ENCODE measurements at regions not wholly inside any gene's neighbourhood (a gene's known extent, or its start where the extent isn't known, plus 50 kb on each side); places are given as distances from the start of the nearest gene placed in this dataset.

DNA sequence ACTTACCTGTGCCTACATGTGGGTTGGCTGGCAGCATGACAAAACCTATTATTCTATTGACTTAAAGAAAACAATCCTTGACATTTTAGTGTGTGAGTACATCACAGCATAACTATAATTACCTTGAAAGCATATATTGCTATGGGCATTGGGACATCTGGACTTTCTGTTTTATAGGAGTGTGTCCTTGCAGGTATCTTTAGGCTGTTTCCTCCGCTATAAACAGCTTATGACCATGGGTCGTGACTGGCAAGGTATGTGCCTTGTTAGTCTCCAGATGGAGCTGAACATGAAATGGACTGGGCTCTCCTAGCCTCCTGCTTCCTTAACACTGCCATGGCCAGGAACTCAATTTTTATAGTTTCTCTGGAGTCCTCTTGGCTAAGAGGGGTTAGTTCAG, 317.4 kb upstream of the COBL start:
- DNase-seq (ENCODE audit: low read depth in 1 of 2, low spot score in 2 of 2) (no peak), FAIRE-seq (no peak)
- Histone ChIP-seq H3K18ac (ENCODE audit: extremely low read depth, low read length) (no peak overlapping the region), H4K8ac (ENCODE audit: extremely low read depth, insufficient read depth, low read length) (no peak overlapping the region), H4K20me1 (replicated peaks in 1 of 2; ENCODE audit: control insufficient read depth in 1 of 2, insufficient read depth in 2 of 2, low read length in 2 of 2) (no peaks in the 10 kb centered on the region), H2BK12ac (ENCODE audit: low read depth, low read length) (no peak overlapping the region), H3K56ac (replicated peaks; ENCODE audit: insufficient read length, low read depth, low read length) (no peak overlapping the region), H3K4me2 (ENCODE audit: insufficient read depth in 1 of 2, low read depth in 2 of 2, low read length in 2 of 2) (no peak overlapping the region), H2AK5ac (ENCODE audit: low read depth, low read length) (no peak overlapping the region), H3K14ac (ENCODE audit: insufficient read length) (no peak overlapping the region), H4K91ac (replicated peaks; ENCODE audit: insufficient read length, low read length) (no peak overlapping the region), H3K36me3 (ENCODE audit: control insufficient read depth in 2 of 4, insufficient read depth in 4 of 4, low read length in 3 of 4) (no peaks in the 10 kb centered on the region), H2BK20ac (ENCODE audit: low read length) (no peak overlapping the region), H3K4me3 (ENCODE audit: extremely low read depth in 1 of 4, insufficient read depth in 2 of 4, low read depth in 3 of 4, low read length in 4 of 4) (no peak overlapping the region), H3K9ac (replicated peaks in 1 of 4; ENCODE audit: extremely low read depth in 1 of 4, low read depth in 3 of 4, low read length in 3 of 4) (no peak overlapping the region), H3K4ac (replicated peaks; ENCODE audit: insufficient read length, low read depth, low read length) (no peak overlapping the region), H3K23ac (ENCODE audit: insufficient read length) (no peak overlapping the region), H4K5ac (ENCODE audit: insufficient read length, low read depth, low read length) (no peak overlapping the region), H2BK15ac (ENCODE audit: low read length) (no peak overlapping the region), H3K79me2 (ENCODE audit: control insufficient read depth in 1 of 2, insufficient read depth in 2 of 2, low read length in 2 of 2) (no peaks in the 10 kb centered on the region), H3K4me1 (replicated peaks in 1 of 4; ENCODE audit: control insufficient read depth in 3 of 4, insufficient read depth in 4 of 4, low read length in 3 of 4) (peaks cover 0 to 3% (median 0%) of the 10 kb centered on the region in 4 experiments; a peak in 1 of 7 replicates), H3K9me3 (ENCODE audit: insufficient read depth in 2 of 2, low read depth in 1 of 2, low read length in 1 of 2) (peaks cover 0 to 3% of the 10 kb centered on the region in 2 experiments; a peak in 1 of 4 replicates), H3K23me2 (ENCODE audit: low read depth, low read length) (no peaks in the 10 kb centered on the region), H3K27me3 (replicated peaks in 1 of 4; ENCODE audit: control insufficient read depth in 3 of 4, extremely low read depth in 1 of 4, insufficient read depth in 3 of 4, low read length in 3 of 4) (no peaks in the 10 kb centered on the region), H2AFZ (ENCODE audit: low read length) (no peak overlapping the region), H3K27ac (ENCODE audit: low read depth, low read length) (no peak overlapping the region), H3K79me1 (ENCODE audit: low read depth, low read length) (0 out of 2 replicates have a peak, but pooled peaks cover 3% of the 10 kb centered on the region), H2BK5ac (ENCODE audit: low read depth, low read length) (no peak overlapping the region), H2BK120ac (replicated peaks; ENCODE audit: low read depth, low read length) (no peak overlapping the region)
- CTCF ChIA-PET (ENCODE audit: partially characterized antibody), result interaction anchor here (0.6 to 1.7 kb wide), 2 partner anchors 15 to 446 kb away, joined by 4 to 5 read pairs; no protein-coding TSS in a partner anchor
- POLR2A ChIA-PET (ENCODE audit: partially characterized antibody), result interaction anchor here (0.6 kb wide), 1 partner anchor 67 kb away, joined by 6 read pairs; no protein-coding TSS in a partner anchor
- TF ChIP-seq, protein P1, sequence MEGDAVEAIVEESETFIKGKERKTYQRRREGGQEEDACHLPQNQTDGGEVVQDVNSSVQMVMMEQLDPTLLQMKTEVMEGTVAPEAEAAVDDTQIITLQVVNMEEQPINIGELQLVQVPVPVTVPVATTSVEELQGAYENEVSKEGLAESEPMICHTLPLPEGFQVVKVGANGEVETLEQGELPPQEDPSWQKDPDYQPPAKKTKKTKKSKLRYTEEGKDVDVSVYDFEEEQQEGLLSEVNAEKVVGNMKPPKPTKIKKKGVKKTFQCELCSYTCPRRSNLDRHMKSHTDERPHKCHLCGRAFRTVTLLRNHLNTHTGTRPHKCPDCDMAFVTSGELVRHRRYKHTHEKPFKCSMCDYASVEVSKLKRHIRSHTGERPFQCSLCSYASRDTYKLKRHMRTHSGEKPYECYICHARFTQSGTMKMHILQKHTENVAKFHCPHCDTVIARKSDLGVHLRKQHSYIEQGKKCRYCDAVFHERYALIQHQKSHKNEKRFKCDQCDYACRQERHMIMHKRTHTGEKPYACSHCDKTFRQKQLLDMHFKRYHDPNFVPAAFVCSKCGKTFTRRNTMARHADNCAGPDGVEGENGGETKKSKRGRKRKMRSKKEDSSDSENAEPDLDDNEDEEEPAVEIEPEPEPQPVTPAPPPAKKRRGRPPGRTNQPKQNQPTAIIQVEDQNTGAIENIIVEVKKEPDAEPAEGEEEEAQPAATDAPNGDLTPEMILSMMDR (IDR thresholded peaks at IDR 0.05; ENCODE audit: control extremely low read depth in 1 of 3, insufficient read depth in 1 of 3, low read depth in 1 of 3, low read length in 3 of 3), result no peak
- TF ChIP-seq HDAC6 (IDR thresholded peaks at IDR 0.05; ENCODE audit: low read depth, low read length) (no peak), JUND (IDR thresholded peaks at IDR 0.05; ENCODE audit: low read length) (no peak)
- 94% methylated on average over 2 of the region's 2 CpGs; no CpG with 5 or more reads in 1 of the 2 experiments for WGBS, 2 experiments (ENCODE audit: extremely low coverage in 1 of 2, insufficient coverage in 1 of 2, insufficient read length in 1 of 2, insufficient replicate concordance in 2 of 2, low coverage in 1 of 2, low lambda C conversion rate in 2 of 2, missing lambda C conversion rate in 1 of 2)

All from H1 (cell line).